ENCODE measurements at regions not wholly inside any gene's neighbourhood (a gene's known extent, or its start where the extent isn't known, plus 50 kb on each side); places are given as distances from the start of the nearest gene placed in this dataset.

GRCh38 chr4:170271723-170272122, 182.0 kb upstream of the AADAT start:
- TF ChIP-seq, protein P1, sequence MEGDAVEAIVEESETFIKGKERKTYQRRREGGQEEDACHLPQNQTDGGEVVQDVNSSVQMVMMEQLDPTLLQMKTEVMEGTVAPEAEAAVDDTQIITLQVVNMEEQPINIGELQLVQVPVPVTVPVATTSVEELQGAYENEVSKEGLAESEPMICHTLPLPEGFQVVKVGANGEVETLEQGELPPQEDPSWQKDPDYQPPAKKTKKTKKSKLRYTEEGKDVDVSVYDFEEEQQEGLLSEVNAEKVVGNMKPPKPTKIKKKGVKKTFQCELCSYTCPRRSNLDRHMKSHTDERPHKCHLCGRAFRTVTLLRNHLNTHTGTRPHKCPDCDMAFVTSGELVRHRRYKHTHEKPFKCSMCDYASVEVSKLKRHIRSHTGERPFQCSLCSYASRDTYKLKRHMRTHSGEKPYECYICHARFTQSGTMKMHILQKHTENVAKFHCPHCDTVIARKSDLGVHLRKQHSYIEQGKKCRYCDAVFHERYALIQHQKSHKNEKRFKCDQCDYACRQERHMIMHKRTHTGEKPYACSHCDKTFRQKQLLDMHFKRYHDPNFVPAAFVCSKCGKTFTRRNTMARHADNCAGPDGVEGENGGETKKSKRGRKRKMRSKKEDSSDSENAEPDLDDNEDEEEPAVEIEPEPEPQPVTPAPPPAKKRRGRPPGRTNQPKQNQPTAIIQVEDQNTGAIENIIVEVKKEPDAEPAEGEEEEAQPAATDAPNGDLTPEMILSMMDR (IDR thresholded peaks at IDR 0.05), result no peak
- TF ChIP-seq ZFX (IDR thresholded peaks at IDR 0.05; ENCODE audit: borderline replicate concordance), result no peak
